Gastrocnemius medialis (tissue), 4 donors: ENCODE measurements at regions not wholly inside any gene's neighbourhood (a gene's known extent, or its start where the extent isn't known, plus 50 kb on each side); places are given as distances from the start of the nearest gene placed in this dataset.

Experiments
- CTCF ChIP-seq, 5 experiments: fragments of 450-650 bp in 3 of 5; fragments of 200-600 bp in 2 of 5; sonication (generic) in 2 of 5; IDR thresholded peaks in 4 of 5; conservative IDR thresholded peaks in 1 of 5; 1 replicate in 4 of 5; 2 replicates in 1 of 5; pipeline ENCODE4 v1.5.1; 2016 to 2019; ENCODE audit warnings: antibody characterized with exemption in 5 of 5, mild to moderate bottlenecking in 3 of 5, moderate library complexity in 3 of 5
- POLR2A ChIP-seq, 2 donors: fragments of 450-650 bp; IDR thresholded peaks; one replicate each; pipeline ENCODE4 v1.6.1; 2017; ENCODE audit warnings: antibody characterized with exemption in 2 of 2, mild to moderate bottlenecking in 2 of 2, moderate library complexity in 2 of 2

- TF ChIP-seq CTCF (IDR thresholded peaks at IDR 0.05 in 4 of 5, conservative IDR thresholded peaks at IDR 0.05 in 1 of 5): no peak
- no peak for TF ChIP-seq POLR2A (IDR thresholded peaks at IDR 0.05)
Observed at GRCh38 chr7:115346685-115347084, 424.8 kb downstream of the MDFIC start.
